ENCODE measurements at regions not wholly inside any gene's neighbourhood (a gene's known extent, or its start where the extent isn't known, plus 50 kb on each side); places are given as distances from the start of the nearest gene placed in this dataset.

DNA sequence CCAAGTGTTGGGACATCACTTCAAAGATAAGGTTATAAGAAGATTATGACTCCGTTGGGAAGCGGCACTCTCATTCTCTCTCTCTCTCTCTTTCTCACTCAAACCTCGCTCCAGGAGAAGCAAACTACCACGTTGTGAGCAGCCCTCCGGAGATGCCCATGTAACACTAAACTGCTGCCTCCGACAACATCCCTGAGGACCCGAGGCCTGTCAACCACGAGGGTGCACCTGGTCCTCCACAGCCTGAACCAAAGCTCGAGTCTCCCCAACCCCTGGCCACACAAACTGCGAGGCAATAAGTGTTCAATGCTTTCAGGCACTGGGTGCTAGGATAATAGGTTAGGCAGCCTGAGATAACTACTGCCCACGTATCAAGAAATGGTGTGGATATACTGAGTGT, 654.5 kb upstream of the ID2 start:
- Histone ChIP-seq H3K79me1 (replicated peaks; ENCODE audit: low read length, poor library complexity, severe bottlenecking) (no peaks in the 10 kb centered on the region), H3K27ac (ENCODE audit: low read length, poor library complexity, severe bottlenecking) (no peak overlapping the region), H2AK5ac (ENCODE audit: low read length, severe bottlenecking) (no peak overlapping the region), H4K91ac (ENCODE audit: low read length) (no peak overlapping the region), H3K4ac (ENCODE audit: low read depth in 1 of 2, low read length in 2 of 2) (no peak overlapping the region), H3K4me2 (ENCODE audit: low read length, poor library complexity, severe bottlenecking) (no peak overlapping the region), H2BK120ac (ENCODE audit: low read depth, low read length) (no peak overlapping the region), H2AFZ (ENCODE audit: low read depth, low read length) (no peak overlapping the region), H3K9me3 (ENCODE audit: control insufficient read depth, low read length) (no peaks in the 10 kb centered on the region), H2BK15ac (ENCODE audit: low read depth, poor library complexity, severe bottlenecking) (no peak overlapping the region), H3K9ac (ENCODE audit: low read length) (no peak overlapping the region), H2BK12ac (ENCODE audit: low read length in 2 of 2) (no peak overlapping the region), H3K23ac (ENCODE audit: low read length in 2 of 2) (no peak overlapping the region), H4K8ac (ENCODE audit: low read length) (no peak overlapping the region), H3K36me3 (ENCODE audit: control insufficient read depth in 1 of 2, insufficient read depth in 2 of 2, low read depth in 1 of 2, low read length in 2 of 2) (no peaks in the 10 kb centered on the region), H3K14ac (ENCODE audit: low read length in 2 of 2) (no peak overlapping the region), H3K4me1 (ENCODE audit: control insufficient read depth, insufficient read depth, low read depth, low read length) (no peaks in the 10 kb centered on the region), H3K18ac (ENCODE audit: low read depth in 1 of 2, low read length in 2 of 2) (no peak overlapping the region), H3K4me3 (ENCODE audit: insufficient read depth in 1 of 2, low read depth in 1 of 2, low read length in 2 of 2) (no peak overlapping the region), H3K27me3 (ENCODE audit: control insufficient read depth in 1 of 2, insufficient read depth in 1 of 2, low read length in 2 of 2) (peaks cover 0 to 2% of the 10 kb centered on the region in 2 experiments), H2BK5ac (ENCODE audit: low read depth, low read length, poor library complexity, severe bottlenecking) (no peak overlapping the region)
- DNase-seq = no peak
- 94% methylated on average over 11 of the region's 11 CpGs for WGBS

DNA sequence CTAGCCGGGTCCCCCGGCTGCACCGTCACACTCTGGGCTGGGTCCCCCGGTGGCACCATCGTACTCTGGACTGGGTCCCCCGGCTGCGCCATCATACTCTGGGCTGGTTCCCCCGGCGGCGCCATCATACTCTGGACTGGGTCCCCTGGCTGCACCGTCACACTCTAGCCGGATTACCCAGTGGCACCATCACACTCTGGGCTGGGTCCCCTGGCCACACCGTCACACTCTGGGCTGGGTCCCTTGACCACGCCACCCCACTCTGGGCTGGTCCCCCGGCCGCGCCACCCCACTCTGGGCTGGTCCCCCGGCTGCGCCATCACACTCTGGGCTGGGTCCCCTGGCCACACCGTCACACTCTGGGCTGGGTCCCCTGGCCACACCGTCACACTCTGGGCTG, 653.8 kb upstream of the ID2 start:
- no peak overlapping the region for H3K4ac ChIP-seq (ENCODE audit: low read depth in 1 of 2, low read length in 2 of 2)
- H2BK12ac ChIP-seq (ENCODE audit: low read length in 2 of 2) = no peak overlapping the region
- no peaks in the 10 kb centered on the region for H3K4me1 ChIP-seq (ENCODE audit: control insufficient read depth, insufficient read depth, low read depth, low read length)
- H2BK120ac ChIP-seq (ENCODE audit: low read depth, low read length) = no peak overlapping the region
- no peak overlapping the region for H4K91ac ChIP-seq (ENCODE audit: low read length)
- no peaks in the 10 kb centered on the region for H3K36me3 ChIP-seq (ENCODE audit: control insufficient read depth in 1 of 2, insufficient read depth in 2 of 2, low read depth in 1 of 2, low read length in 2 of 2)
- no peak overlapping the region for H2BK5ac ChIP-seq (ENCODE audit: low read depth, low read length, poor library complexity, severe bottlenecking)
- H3K14ac ChIP-seq (ENCODE audit: low read length in 2 of 2) = no peak overlapping the region
- WGBS = 92% methylated on average over 21 of the region's 21 CpGs
- no peak overlapping the region for H2AK5ac ChIP-seq (ENCODE audit: low read length, severe bottlenecking)
- H3K9ac ChIP-seq (ENCODE audit: low read length) = no peak overlapping the region
- no peak overlapping the region for H3K23ac ChIP-seq (ENCODE audit: low read length in 2 of 2)
- no peak for DNase-seq
- no peak overlapping the region for H2BK15ac ChIP-seq (ENCODE audit: low read depth, poor library complexity, severe bottlenecking)
- no peaks in the 10 kb centered on the region for H3K79me1 ChIP-seq (replicated peaks; ENCODE audit: low read length, poor library complexity, severe bottlenecking)
- no peak overlapping the region for H3K4me2 ChIP-seq (ENCODE audit: low read length, poor library complexity, severe bottlenecking)
- peaks cover 0 to 2% of the 10 kb centered on the region in 2 experiments for H3K27me3 ChIP-seq (ENCODE audit: control insufficient read depth in 1 of 2, insufficient read depth in 1 of 2, low read length in 2 of 2)
- H3K27ac ChIP-seq (ENCODE audit: low read length, poor library complexity, severe bottlenecking) = no peak overlapping the region
- no peak overlapping the region for H3K4me3 ChIP-seq (ENCODE audit: insufficient read depth in 1 of 2, low read depth in 1 of 2, low read length in 2 of 2)
- H2AFZ ChIP-seq (ENCODE audit: low read depth, low read length) = no peak overlapping the region
- H4K8ac ChIP-seq (ENCODE audit: low read length) = no peak overlapping the region
- H3K9me3 ChIP-seq (ENCODE audit: control insufficient read depth, low read length) = no peaks in the 10 kb centered on the region
- H3K18ac ChIP-seq (ENCODE audit: low read depth in 1 of 2, low read length in 2 of 2) = no peak overlapping the region

DNA sequence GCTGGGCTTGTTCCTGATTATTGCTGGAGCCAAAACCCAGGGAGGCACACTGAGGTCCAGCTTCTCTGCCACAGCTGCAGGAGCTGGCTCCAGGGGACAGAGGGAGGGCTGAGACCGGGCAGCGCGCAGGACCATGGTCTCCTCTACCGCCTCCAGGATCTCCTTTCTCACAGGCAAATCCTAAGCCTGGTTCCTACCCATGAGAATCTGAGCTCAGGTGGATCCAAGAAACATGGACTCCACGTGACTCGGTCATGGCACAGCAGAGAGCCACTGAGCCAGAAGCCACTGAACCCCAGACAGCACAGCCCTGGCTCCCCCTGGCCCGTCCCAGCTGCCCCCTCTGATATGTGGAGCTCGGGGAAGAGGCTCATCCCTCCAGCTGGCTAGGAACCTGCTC, 653.4 kb upstream of the ID2 start:
- Histone ChIP-seq H3K27me3 (ENCODE audit: control insufficient read depth in 1 of 2, insufficient read depth in 1 of 2, low read length in 2 of 2) (peaks cover 0 to 2% of the 10 kb centered on the region in 2 experiments), H2BK5ac (ENCODE audit: low read depth, low read length, poor library complexity, severe bottlenecking) (no peak overlapping the region), H3K4ac (ENCODE audit: low read depth in 1 of 2, low read length in 2 of 2) (no peak overlapping the region), H2BK15ac (ENCODE audit: low read depth, poor library complexity, severe bottlenecking) (no peak overlapping the region), H3K14ac (ENCODE audit: low read length in 2 of 2) (no peak overlapping the region), H3K18ac (ENCODE audit: low read depth in 1 of 2, low read length in 2 of 2) (no peak overlapping the region), H3K36me3 (ENCODE audit: control insufficient read depth in 1 of 2, insufficient read depth in 2 of 2, low read depth in 1 of 2, low read length in 2 of 2) (no peaks in the 10 kb centered on the region), H2BK12ac (ENCODE audit: low read length in 2 of 2) (no peak overlapping the region), H3K23ac (ENCODE audit: low read length in 2 of 2) (no peak overlapping the region), H4K8ac (ENCODE audit: low read length) (no peak overlapping the region), H3K4me3 (ENCODE audit: insufficient read depth in 1 of 2, low read depth in 1 of 2, low read length in 2 of 2) (no peak overlapping the region), H2AK5ac (ENCODE audit: low read length, severe bottlenecking) (no peak overlapping the region), H3K9me3 (ENCODE audit: control insufficient read depth, low read length) (no peaks in the 10 kb centered on the region), H2BK120ac (ENCODE audit: low read depth, low read length) (no peak overlapping the region), H2AFZ (ENCODE audit: low read depth, low read length) (no peak overlapping the region), H3K9ac (ENCODE audit: low read length) (no peak overlapping the region), H3K27ac (ENCODE audit: low read length, poor library complexity, severe bottlenecking) (no peak overlapping the region), H3K4me1 (ENCODE audit: control insufficient read depth, insufficient read depth, low read depth, low read length) (no peaks in the 10 kb centered on the region), H3K79me1 (replicated peaks; ENCODE audit: low read length, poor library complexity, severe bottlenecking) (no peaks in the 10 kb centered on the region), H3K4me2 (ENCODE audit: low read length, poor library complexity, severe bottlenecking) (no peak overlapping the region), H4K91ac (ENCODE audit: low read length) (no peak overlapping the region)
- no peak for DNase-seq
- WGBS = 84% methylated on average over 8 of the region's 8 CpGs

DNA sequence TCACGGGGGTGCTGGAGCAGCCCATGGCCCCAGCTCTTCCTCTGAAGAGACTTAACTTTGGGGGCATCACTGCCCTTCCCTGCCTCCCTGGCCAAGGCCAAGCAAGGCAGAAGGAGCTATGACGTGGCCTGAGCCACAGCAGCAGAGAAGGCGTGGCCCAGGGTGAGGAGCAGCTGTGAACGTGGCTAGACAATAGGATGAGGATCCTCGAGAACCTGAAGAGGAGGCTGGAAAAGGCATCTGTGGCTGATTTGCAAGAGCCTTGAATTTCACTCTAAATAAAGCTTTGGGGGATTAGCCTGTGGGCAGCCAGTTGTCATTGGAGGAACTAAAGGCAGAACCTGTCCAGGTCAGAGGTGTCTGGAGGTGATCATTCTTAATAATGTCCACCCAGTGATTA, 652.9 kb upstream of the ID2 start:
- H3K4me3 ChIP-seq (ENCODE audit: insufficient read depth in 1 of 2, low read depth in 1 of 2, low read length in 2 of 2) = no peak overlapping the region
- H3K79me1 ChIP-seq (replicated peaks; ENCODE audit: low read length, poor library complexity, severe bottlenecking) = no peaks in the 10 kb centered on the region
- no peak overlapping the region for H3K23ac ChIP-seq (ENCODE audit: low read length in 2 of 2)
- no peak overlapping the region for H2BK120ac ChIP-seq (ENCODE audit: low read depth, low read length)
- 87% methylated on average over 5 of the region's 5 CpGs for WGBS
- no peak overlapping the region for H3K14ac ChIP-seq (ENCODE audit: low read length in 2 of 2)
- H3K36me3 ChIP-seq (ENCODE audit: control insufficient read depth in 1 of 2, insufficient read depth in 2 of 2, low read depth in 1 of 2, low read length in 2 of 2) = no peaks in the 10 kb centered on the region
- no peak overlapping the region for H3K18ac ChIP-seq (ENCODE audit: low read depth in 1 of 2, low read length in 2 of 2)
- H3K9ac ChIP-seq (ENCODE audit: low read length) = no peak overlapping the region
- no peaks in the 10 kb centered on the region for H3K9me3 ChIP-seq (ENCODE audit: control insufficient read depth, low read length)
- H2AK5ac ChIP-seq (ENCODE audit: low read length, severe bottlenecking) = no peak overlapping the region
- no peak overlapping the region for H2BK12ac ChIP-seq (ENCODE audit: low read length in 2 of 2)
- H4K8ac ChIP-seq (ENCODE audit: low read length) = no peak overlapping the region
- no peaks in the 10 kb centered on the region for H3K4me1 ChIP-seq (ENCODE audit: control insufficient read depth, insufficient read depth, low read depth, low read length)
- H3K27me3 ChIP-seq (ENCODE audit: control insufficient read depth in 1 of 2, insufficient read depth in 1 of 2, low read length in 2 of 2) = peaks cover 0 to 2% of the 10 kb centered on the region in 2 experiments
- H3K4ac ChIP-seq (ENCODE audit: low read depth in 1 of 2, low read length in 2 of 2) = no peak overlapping the region
- H2BK5ac ChIP-seq (ENCODE audit: low read depth, low read length, poor library complexity, severe bottlenecking) = no peak overlapping the region
- H3K4me2 ChIP-seq (ENCODE audit: low read length, poor library complexity, severe bottlenecking) = no peak overlapping the region
- no peak overlapping the region for H2BK15ac ChIP-seq (ENCODE audit: low read depth, poor library complexity, severe bottlenecking)
- no peak for DNase-seq
- no peak overlapping the region for H2AFZ ChIP-seq (ENCODE audit: low read depth, low read length)
- H3K27ac ChIP-seq (ENCODE audit: low read length, poor library complexity, severe bottlenecking) = no peak overlapping the region
- H4K91ac ChIP-seq (ENCODE audit: low read length) = no peak overlapping the region

Measured in mesenchymal stem cell (in vitro differentiated cells and primary cell).